NK-92 (cell line): ENCODE measurements at regions not wholly inside any gene's neighbourhood (a gene's known extent, or its start where the extent isn't known, plus 50 kb on each side); places are given as distances from the start of the nearest gene placed in this dataset.

Experiments used
- DNase-seq: peaks from one replicate; lab custom pipeline; 2025; ENCODE audit not compliant: unreplicated experiment; lab: John Stamatoyannopoulos, UW

DNA sequence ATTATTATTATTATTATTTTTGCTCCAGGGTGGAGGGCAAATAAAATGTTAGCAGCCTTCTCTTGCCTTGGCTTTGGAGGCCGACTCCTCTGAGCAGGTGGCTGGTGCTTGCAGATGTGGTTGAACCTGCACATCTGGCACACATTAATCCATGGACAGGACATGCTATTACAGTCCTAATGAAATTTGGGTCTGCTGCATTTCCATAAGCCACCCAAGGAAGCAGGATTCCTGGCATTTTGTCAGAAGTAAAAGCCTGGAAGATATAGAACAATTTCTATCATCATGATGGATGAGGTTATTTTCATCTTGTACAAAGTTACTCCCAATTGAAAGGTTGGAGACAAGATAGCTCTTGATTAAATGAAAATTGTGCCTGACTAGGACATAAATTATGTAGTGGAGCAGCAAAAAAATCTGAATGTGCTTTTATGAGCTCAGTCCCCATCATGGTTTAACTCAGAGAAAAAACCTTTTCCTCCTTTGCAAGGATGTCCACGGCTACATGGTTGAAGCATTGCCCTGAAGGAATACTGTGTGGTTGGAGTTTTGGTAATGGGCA lies 130.9 kb upstream of the RGMA start:
- no peak for DNase-seq

DNA sequence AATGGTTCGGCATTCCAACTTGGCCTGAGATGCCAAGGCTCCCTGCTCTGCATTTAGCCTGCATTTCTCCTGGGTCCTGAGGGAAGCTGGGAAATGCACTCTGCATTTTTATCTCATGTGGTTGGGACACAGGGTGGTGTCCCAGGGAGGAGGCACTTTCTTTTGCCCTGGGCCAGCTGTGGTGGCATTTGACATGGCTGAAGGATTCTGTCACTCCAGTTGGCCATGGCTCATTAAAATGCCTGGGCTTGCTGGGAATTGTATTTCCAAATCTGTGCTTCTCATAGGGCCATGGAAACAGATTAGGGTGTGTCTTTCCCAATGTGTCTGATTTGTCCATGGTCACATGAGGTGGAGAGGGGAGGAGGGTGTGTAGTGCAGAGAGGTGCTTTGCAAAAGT lies 128.3 kb upstream of the RGMA start:
- no peak for DNase-seq

DNA sequence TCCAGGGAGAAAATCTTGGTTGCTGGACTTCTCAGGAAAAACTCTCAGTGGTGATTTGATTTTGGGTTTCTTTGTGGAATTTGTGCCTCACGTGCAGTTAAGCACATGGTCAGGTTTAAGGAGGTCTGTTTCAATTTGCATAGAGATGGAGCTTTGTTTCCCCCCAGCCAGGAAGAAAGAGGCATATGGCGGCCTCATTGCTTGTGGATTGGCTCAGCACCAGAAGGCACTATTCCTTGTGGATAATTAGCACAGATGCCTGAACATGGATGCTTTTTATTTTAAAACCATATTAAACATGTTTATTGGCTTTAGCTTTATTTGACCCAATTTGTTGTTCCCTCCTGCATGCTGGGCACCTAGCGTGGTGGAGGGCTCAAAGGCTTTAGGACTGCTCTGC lies 125.1 kb upstream of the RGMA start:
- no peak for DNase-seq

DNA sequence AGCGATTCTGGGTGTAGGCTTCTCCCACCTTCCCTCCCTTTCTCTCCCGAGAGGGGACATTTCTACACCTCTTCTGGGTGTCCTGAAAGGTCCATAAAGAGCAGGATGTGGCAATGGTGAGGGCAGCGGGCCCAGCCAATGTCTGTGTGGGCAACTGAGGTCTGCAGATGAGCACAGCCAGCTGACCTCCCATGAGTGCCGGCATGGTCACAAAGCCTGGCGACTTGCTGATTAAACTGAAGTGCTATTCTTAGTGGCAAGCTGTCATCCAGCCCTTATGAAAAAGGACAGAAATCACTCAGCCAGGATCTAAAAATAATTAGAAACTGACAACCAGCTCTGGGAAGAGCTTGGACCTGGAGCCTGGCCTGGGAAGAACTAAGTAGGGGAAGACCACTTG lies 124.3 kb upstream of the RGMA start:
- no peak for DNase-seq

DNA sequence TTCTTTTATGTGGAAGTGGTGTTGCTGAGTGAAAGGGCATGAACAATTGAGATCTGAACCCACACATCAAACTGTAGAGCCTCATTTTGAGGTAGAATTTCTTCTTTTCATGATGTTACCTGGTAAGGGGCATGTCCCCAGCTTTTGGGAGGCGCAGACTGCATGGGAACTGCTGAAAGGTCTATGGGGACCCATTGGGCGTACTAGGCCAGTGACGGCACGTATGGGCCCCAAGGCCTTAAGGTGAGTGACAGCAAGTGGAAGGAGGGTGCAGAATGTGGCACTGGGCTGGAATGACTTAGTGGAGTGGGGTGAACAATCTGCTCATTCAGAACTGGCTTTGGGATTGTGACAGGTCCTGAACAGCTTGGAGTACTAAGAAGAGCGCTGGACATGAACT lies 123.6 kb upstream of the RGMA start:
- DNase-seq: no peak

DNA sequence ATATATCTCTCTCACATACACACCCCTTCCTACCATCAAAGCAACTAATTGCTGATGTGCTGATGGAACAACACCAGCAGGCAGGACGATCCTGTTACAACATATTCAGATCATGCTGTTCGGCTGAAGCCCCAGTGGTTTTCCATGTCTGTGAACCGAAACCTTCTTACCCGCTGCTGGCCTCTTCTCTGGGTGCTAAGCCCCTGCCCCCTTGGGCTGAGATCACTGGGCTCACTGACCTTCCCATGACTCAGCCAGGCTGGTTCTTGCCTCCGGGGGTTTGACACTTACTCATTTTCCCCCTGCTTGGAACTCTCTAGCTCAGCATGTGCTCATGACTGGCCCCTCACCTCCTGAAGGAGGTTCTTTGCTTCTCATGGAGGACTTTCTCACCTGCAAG lies 122.0 kb upstream of the RGMA start:
- DNase-seq: no peak

DNA sequence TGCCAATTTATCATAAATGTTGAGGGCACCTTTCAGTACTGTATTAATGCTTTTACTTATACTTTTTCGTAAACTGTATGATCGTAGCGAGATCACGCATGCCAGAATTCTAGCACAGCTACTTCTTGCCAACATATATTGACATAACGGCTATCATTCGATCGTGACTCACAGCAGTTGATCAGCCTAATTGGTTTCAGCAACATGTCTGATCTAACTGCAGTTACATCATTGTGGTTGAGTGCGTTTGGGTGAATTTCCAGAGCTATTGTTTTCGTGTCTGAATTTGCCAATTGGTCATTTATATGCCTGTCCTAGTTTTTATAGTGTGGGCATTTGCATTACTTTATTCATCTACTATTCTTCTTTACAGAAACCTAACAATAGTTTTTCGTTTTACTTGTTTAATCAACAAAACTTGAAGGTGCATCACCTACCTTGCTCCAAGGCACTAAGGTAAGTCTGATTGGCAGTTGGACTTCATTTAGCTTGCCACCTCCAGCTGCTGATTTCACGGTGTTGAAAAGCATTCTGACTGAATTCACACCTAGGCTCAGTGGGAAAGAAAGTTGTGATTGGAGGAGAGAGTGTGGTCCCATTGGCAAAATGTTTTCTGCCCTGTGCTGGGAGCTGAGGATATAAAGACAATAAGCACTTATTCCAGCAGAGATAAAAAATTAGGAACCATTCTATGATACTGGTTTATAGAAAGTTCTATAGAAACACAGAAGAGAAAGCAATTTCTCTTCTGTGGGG lies 120.9 kb upstream of the RGMA start:
- DNase-seq: no peak

DNA sequence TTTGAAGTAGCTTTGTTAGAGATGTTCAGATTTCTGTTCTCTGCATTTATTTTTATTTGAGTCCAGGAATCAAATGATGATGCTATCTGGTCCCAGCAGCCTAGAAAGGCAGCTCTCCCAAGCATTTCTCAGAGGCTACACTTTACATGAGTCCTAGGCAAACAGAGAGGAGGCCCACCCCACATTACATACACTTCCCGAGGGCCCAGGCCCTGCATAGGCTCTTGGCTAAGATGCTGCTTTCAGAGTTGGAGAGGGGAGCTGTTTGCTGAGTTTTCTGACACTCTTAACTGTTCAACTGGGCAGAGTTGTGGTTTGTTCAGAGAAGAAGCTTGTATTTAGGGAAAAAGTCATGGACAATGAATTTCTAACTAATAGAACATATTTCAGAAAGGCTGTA lies 117.9 kb upstream of the RGMA start:
- DNase-seq: no peak

DNA sequence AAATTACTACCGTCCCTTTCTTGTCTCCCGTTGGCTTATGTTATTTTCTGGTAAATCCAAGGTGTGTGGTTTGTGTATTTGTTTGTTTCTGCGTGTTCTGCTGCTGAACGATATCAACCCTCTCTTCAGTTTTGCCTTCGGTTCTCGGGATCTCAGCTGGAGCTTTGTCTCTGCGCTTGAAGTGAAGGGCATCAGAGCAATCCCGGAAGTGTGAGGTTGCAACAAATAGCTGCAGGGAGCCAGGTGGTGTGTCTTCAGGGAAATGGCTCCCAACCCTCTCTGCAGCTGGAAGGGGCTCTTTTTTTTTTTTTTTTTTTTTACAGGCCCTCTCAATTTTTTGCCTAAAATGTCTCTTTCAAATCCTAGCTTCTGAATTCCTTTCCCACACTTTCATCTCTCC lies 116.4 kb upstream of the RGMA start:
- no peak for DNase-seq

DNA sequence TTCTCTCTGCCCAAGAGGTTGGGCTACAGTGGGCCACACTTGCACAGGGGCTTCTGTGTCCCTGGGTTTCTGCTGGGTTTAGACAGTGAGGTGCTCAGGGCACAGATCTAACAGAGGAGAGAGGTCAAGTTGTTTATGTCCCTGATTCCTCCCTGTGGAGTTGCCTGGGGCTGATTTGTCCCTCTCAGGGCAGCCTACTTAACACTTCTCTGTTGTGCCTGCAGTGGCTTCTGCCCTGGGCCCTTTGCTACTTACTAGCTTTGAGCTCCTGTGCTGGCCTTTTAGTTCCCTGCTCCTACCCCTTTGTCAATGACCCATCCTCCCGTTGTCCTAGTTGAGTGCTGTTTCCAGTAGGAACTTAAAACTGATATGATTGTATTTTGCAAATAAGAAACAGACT lies 114.0 kb upstream of the RGMA start:
- no peak for DNase-seq

DNA sequence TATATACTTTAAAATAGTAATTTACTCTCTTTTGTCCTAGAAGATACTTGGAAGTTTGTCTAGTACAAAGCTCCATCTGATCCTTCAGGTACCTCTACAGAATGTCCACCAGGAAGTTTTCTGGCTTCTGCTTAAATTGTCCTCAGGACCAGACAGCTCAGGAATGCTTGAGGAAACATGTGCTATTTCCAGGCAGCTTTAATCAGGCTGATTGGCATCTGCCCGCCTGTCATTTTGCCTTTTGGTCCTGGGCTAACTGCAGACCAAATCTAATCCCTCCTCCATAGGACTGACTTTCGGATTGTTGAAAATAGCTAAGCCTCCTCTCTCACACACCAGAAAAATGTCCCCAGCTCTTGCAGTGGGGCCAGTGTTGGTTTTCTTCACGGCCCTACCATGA lies 113.4 kb upstream of the RGMA start:
- DNase-seq: no peak

DNA sequence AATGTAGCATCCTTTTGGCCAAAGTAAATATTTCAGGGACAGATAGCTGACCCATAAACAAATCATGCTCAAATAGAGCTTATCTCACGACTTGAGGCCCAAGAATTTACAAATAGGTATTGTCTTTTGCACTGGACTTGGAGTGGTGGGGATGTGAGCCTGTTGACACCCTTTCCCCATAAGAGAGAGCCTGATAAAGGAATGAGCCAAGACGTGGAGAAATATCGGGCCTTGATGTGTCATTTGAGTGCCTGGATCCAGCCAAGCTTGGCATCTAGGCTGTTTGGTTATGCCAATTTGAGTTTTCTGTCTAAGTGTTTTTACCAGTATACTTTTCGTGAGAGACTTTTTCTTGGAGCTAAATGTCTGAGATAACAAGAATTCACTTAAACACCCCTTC lies 112.9 kb upstream of the RGMA start:
- no peak for DNase-seq

DNA sequence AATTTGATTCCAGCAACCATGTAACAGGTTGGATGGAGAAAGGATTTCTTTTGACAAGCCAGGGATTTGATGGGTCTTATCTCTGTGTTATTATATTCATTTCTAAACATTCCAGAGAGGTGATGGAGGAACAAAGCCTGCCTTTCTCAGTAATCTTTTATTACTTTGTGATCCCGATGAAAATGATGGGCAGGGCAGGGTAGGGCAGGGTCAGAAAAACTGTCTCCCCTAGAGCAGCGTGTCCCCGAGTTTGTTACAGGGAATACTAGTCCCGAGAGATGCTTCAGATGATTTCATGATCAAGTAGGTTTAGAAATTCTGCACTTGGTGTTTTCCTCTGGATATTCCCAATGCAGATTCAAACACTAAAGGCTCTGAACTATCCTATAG lies 111.8 kb upstream of the RGMA start:
- DNase-seq: no peak

DNA sequence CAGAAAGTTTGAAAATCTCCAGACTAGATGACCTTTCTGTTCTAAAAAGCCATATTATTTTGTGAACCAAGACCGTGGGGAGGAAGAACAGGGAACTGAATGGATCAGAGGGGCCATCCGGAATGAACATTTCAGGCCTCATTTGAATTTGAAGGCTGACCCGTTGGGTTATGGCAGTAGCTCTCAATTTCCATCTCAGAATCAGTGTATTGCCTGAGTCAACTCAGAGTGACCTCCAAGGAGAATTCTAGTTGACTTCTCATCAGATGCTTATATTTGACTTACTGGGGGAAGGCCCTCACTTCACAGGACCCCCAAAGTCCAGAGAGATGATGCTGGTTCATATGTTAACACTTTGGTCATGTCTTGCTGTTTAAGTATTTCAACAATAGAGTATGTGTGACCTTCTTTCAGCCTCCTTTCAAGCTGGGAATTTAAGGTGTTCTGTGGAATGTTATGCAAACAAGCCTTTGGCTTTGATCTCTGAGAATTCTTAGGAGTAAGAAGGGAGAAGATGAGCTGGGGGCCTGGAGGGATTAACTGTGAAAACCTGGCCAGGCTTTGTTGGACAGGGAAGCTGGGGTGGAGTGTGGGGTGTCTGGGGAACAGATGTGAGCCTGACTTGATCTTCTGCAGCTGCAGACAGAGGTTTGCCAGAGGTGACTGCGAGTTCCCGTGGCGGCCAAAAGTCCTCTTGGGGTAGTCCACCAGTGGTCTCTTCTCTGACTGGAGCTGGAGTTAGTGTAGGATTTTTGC lies 111.2 kb upstream of the RGMA start:
- no peak for DNase-seq

DNA sequence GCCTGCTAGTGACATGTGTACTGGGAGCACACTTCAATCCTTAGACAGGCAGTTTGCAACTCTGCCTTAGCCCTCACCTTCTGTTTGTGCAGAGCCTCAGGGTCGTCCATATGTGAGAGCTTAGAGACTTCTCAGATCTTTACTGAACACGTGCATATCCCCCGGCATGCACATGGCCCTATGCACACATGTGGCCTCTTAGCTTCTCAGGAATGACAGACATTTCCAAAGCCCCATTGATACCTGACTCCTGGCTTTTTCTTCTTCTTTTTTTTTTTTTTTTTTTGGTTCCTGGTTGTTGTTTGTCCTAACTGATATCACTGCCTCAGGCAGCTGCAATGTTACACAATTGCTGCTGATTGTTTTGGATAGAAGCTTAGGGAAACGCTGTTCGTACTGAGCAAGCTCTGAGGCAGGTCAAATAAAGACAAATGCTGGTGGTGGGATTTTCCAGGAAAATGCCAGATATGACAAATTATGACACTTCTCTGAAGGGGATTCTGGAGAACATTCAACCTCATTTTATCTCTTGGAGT lies 107.2 kb upstream of the RGMA start:
- no peak for DNase-seq

DNA sequence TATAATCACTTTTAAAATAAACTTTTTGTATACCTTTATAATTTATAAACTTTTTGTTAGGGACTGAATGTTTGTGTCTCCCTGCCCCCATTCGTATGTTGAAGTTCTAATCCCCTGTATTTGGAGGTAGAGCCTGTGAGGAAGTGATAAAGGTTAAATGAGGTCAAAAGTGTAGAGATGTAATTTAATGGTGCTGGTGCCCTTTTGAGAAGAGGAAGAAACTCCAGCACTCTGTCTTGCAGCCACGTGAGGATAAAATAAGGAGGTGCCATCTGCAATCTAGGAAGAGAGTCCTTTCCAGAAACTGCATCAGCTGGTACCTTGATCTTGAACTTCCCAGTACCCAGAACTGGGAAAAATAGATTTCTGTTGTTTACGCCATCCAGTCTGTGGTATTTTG lies 106.1 kb upstream of the RGMA start:
- DNase-seq: no peak

DNA sequence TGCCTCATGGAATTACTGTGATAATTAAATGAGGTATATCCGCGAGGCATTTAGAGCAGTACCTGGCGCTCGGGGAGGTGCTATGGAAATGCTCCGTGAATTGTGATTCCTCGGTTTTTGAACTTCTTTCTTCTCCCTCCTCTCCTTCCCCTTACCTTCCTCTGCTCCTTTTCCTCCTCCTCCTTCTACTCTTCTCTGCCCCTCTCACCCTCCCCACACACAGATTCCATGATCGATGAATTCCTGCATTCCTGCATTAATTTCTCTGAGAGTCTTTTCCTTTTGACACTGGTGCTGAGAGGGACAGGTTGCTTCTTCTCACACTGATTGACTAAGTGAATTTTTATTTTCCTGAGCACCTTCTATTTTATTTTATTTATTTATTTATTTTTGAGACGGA lies 101.2 kb upstream of the RGMA start:
- DNase-seq: no peak

DNA sequence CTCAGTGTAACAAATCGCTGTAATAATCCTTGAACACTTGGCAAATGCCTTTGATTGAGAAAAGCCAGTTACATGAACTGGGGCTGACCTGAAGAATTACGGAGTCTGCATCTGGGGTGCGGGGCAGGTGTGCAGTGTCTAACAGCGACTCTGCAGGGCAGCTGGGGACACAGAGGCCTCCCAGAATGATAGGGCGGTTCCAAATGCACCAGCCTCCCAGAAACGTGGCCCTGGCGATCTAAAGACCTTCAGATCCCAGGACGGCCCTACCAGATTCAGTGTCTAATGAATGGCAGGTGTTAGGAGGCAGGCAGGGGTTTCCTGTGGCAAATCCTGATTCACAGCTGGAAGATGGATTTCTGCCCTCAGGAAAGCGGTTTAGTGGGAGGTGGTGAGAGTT lies 100.5 kb upstream of the RGMA start:
- no peak for DNase-seq

DNA sequence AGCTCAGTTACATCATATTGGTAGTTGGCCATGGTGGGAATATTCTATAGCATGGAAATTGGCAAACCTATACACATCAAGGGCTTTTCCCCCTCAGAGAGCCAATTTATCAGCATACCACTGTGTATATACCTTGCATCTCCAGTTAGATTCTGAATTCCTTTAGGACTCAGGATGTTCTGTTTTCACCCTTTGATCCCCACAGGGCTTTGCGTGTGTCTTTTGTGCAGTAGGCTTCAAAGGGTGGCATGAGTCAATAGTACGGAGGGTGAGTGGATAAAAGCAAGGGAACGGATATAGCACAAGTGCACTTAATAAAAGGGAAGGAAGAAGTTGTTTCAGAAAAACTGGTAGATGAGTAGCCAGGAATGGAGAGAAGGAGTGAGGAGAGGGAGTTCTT lies 99.2 kb upstream of the RGMA start:
- DNase-seq: no peak

DNA sequence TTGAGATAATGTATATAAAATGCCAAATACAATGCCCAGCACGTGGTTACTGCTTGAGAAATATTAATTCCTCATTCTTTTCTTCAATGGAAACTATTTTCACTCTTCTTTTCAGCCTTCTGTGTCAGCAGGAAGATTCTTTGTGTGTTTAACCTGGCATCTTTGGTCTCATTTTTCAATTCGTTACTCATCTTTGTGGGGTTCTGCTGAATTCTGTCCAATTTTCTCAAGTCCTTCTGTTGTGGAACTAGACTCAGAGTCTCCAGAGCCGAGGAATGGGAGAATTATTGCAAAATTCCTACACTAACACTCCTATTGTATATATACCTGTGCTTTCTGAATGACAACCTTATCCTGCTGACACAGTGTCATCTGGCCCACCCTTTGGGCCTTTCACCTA lies 96.8 kb upstream of the RGMA start:
- DNase-seq: no peak

DNA sequence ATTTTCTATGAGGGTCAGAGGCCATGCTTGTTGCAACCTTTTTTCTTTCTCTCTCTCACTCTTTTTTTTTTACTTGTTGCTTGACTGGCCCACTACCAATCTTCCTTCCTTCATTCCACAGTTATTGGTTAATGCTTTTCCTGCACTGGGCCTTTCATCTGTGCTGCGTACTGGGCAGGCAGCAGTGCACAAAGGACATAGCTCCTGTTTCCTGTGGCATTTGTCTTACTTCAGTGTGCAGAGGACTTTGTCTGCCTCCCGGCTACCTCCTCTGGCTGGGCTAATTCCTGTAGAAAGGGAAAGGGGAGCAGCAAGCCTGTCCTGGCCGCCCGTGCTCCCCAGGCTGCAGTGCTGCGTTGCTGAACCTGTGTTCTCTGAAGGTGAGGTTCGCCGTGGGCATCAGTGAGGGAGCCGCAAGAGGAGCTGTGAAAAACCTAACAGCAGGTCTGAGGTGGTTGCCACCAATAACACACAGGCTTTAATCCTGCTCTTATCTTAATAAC lies 93.7 kb upstream of the RGMA start:
- no peak for DNase-seq

DNA sequence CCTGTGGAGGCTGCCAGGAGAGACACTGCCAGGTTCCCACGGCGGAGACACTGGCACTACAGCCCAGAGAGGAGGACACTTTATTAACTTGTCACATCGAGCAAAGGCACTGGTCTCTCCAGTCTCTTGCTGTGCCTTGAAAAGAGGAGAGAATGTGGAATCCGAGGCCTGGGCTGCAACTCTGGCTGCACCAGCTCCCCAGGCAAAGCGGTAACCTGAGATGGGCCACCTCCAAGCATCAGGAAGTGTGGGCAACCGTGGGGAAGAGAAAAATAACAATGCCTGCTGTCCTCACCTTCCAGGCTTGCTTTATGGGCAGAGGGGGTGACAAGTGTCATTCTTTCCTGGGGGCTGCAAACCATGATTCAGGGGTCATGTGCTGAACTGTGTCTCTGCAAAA lies 91.6 kb upstream of the RGMA start:
- no peak for DNase-seq
